ENCODE measurements at regions not wholly inside any gene's neighbourhood (a gene's known extent, or its start where the extent isn't known, plus 50 kb on each side); places are given as distances from the start of the nearest gene placed in this dataset.

DNA sequence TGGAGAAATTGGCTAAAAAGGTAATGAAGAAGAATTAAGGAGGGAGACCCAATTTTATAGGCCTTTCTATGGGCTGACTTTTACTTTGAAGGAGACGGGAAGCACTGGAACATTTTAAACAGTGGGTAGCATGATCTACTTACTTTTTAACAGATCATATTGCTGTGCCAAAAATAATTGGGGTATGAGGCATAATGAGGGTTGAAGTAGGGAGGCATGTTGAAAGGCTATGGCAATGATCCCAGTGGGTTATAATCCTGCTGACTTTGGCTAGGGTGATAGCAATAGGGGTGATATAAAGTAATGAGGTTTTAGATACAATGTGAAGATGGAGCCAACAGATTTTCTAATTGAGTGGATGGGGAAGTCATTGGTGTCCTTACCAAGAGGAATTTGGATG lies 73.2 kb downstream of the GPR37 start:
- Mint-ChIP-seq H3K9me3 (peaks cover 4% of the 10 kb centered on the region), H3K36me3 (ENCODE audit: low read depth) (no peaks in the 10 kb centered on the region), H3K4me3 (no peak overlapping the region), H3K27me3 (no peaks in the 10 kb centered on the region), H3K4me1 (no peaks in the 10 kb centered on the region), H3K27ac (no peak overlapping the region)
- no peak for ATAC-seq (replicated peaks)

- no peaks in the 10 kb centered on the region for H3K4me1 Mint-ChIP-seq
- H3K9me3 Mint-ChIP-seq, result peaks cover 4% of the 10 kb centered on the region
- H3K36me3 Mint-ChIP-seq (ENCODE audit: low read depth), result no peaks in the 10 kb centered on the region
- no peak for ATAC-seq (replicated peaks)
- no peak overlapping the region for H3K27ac Mint-ChIP-seq
- no peaks in the 10 kb centered on the region for H3K27me3 Mint-ChIP-seq
- H3K4me3 Mint-ChIP-seq, result no peak overlapping the region
Observed at GRCh38 chr7:124690840-124691239, 74.8 kb downstream of the GPR37 start.

DNA sequence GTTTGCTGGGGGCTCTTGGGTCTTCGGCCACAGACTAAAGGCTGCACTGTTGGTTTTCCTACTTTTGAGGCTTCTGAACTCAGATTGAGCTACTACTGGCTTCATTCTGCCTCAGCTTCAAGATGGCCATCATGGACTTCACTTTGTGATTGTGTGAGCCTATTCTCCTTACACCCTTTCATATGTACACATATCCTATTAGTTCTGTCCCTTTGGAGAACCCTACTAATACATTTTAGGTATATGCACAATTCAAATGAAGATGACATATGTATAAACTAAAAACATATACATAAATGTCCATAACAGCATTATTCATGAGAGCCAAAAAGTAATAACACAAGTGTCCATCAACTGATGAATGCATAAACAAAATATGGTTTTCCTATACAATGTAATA lies 75.7 kb downstream of the GPR37 start:
- no peak overlapping the region for H3K27ac Mint-ChIP-seq
- H3K9me3 Mint-ChIP-seq, result peaks cover 4% of the 10 kb centered on the region
- H3K36me3 Mint-ChIP-seq (ENCODE audit: low read depth), result no peaks in the 10 kb centered on the region
- no peak for ATAC-seq (replicated peaks)
- no peaks in the 10 kb centered on the region for H3K27me3 Mint-ChIP-seq
- H3K4me1 Mint-ChIP-seq, result no peaks in the 10 kb centered on the region
- H3K4me3 Mint-ChIP-seq, result no peak overlapping the region

DNA sequence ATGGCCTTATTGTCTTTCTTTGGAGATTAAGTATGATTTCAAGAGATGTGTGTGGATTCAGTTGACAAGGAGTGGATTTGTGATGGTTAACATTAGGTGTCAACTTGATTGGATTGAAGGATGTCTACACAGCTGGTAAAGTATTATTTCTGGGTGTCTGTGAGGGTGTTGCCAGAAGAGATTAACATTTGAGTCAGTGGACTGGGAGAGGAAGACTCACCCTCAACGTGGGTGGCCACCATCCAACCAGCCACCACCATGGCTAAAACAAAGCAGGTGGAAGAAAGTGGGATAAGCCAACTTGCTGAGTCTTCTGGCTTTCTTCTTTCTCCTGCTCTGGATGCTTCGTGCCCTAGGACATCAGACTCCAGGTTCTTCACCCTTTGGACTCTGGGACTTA lies 76.1 kb downstream of the GPR37 start:
- Mint-ChIP-seq H3K27ac (no peak overlapping the region), H3K9me3 (peaks cover 4% of the 10 kb centered on the region), H3K4me3 (no peak overlapping the region), H3K27me3 (no peaks in the 10 kb centered on the region), H3K36me3 (ENCODE audit: low read depth) (no peaks in the 10 kb centered on the region), H3K4me1 (no peaks in the 10 kb centered on the region)
- no peak for ATAC-seq (replicated peaks)

- Mint-ChIP-seq H3K27me3 (no peaks in the 10 kb centered on the region), H3K9me3 (no peaks in the 10 kb centered on the region), H3K4me1 (no peaks in the 10 kb centered on the region), H3K4me3 (no peak overlapping the region), H3K27ac (no peak overlapping the region), H3K36me3 (ENCODE audit: low read depth) (no peaks in the 10 kb centered on the region)
- no peak for ATAC-seq (replicated peaks)
Observed at GRCh38 chr7:124688991-124689390, 76.6 kb downstream of the GPR37 start.

GRCh38 chr7:124686543-124687171 lies 78.9 kb downstream of the GPR37 start:
- no peaks in the 10 kb centered on the region for H3K27me3 Mint-ChIP-seq
- ATAC-seq (replicated peaks), result no peak
- H3K4me1 Mint-ChIP-seq, result no peaks in the 10 kb centered on the region
- no peaks in the 10 kb centered on the region for H3K36me3 Mint-ChIP-seq (ENCODE audit: low read depth)
- no peaks in the 10 kb centered on the region for H3K9me3 Mint-ChIP-seq
- H3K27ac Mint-ChIP-seq, result no peak overlapping the region
- no peak overlapping the region for H3K4me3 Mint-ChIP-seq

GRCh38 chr7:124681946-124682345 lies 83.6 kb downstream of the GPR37 start:
- Mint-ChIP-seq H3K9me3 (no peaks in the 10 kb centered on the region), H3K4me1 (no peaks in the 10 kb centered on the region), H3K36me3 (ENCODE audit: low read depth) (no peaks in the 10 kb centered on the region), H3K4me3 (no peak overlapping the region), H3K27me3 (no peaks in the 10 kb centered on the region), H3K27ac (no peak overlapping the region)
- ATAC-seq (replicated peaks), result no peak

- H3K9me3 Mint-ChIP-seq, result no peaks in the 10 kb centered on the region
- no peaks in the 10 kb centered on the region for H3K27me3 Mint-ChIP-seq
- no peak overlapping the region for H3K4me3 Mint-ChIP-seq
- H3K27ac Mint-ChIP-seq, result no peak overlapping the region
- H3K36me3 Mint-ChIP-seq (ENCODE audit: low read depth), result no peaks in the 10 kb centered on the region
- no peak for ATAC-seq (replicated peaks)
- no peaks in the 10 kb centered on the region for H3K4me1 Mint-ChIP-seq
Observed at GRCh38 chr7:124680304-124680703, 85.3 kb downstream of the GPR37 start.

DNA sequence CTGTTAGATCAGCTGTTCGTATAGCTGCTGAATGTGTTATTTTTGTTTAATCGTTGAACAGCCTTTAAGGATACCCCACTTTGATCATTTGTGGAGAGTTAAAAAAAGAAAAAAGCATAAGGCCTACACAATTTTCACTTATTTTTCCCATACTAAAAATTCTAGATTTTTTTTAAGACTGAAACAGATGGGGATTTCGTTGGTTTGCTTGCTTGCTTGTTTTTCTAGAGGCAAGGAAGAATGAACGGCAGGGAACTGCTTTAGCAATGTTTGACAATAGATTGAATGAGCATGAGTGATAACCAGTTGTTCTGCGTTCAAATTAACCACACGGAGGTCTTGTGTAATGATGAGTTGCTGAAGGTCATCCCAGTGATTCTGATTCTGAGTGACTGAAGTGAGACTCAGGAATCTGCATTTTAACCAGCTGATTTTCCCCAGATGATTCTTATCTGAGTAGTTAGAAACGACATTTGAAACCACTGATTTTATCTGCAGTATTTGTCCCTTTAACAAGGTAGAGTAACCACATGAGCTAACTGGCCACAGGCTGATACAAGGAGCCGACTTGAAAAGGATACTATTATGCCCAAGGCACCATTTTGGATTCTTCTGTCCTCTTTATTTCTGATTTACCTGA lies 85.9 kb downstream of the GPR37 start:
- Mint-ChIP-seq H3K36me3 (ENCODE audit: low read depth) (no peaks in the 10 kb centered on the region), H3K27me3 (no peaks in the 10 kb centered on the region), H3K9me3 (no peaks in the 10 kb centered on the region), H3K4me1 (no peaks in the 10 kb centered on the region), H3K4me3 (no peak overlapping the region), H3K27ac (no peak overlapping the region)
- no peak for ATAC-seq (replicated peaks)

DNA sequence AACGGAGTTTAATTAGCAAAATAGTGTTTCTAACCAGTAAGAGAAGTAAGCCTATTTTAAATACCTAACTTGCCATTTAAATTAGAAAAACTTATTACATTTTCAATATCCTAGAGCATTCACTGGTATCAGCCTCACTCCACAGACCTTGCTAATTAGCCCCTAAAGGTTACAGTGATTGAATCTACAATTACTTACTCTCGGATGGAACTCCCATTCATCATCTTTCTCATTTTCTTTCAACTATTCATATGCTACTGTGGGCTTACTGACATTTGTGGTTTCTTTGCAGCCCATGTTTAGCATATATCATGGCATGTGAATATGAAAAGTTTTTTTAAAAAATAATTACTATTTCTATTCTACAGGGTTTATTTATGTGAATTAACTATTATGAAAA lies 86.4 kb downstream of the GPR37 start:
- Mint-ChIP-seq H3K4me3 (no peak overlapping the region), H3K27me3 (no peaks in the 10 kb centered on the region), H3K9me3 (no peaks in the 10 kb centered on the region), H3K36me3 (ENCODE audit: low read depth) (no peaks in the 10 kb centered on the region), H3K4me1 (no peaks in the 10 kb centered on the region), H3K27ac (no peak overlapping the region)
- no peak for ATAC-seq (replicated peaks)

- H3K9me3 Mint-ChIP-seq, result no peaks in the 10 kb centered on the region
- no peak overlapping the region for H3K27ac Mint-ChIP-seq
- H3K4me1 Mint-ChIP-seq, result no peaks in the 10 kb centered on the region
- H3K4me3 Mint-ChIP-seq, result no peak overlapping the region
- ATAC-seq (replicated peaks), result no peak
- no peaks in the 10 kb centered on the region for H3K36me3 Mint-ChIP-seq (ENCODE audit: low read depth)
- H3K27me3 Mint-ChIP-seq, result no peaks in the 10 kb centered on the region
Observed at GRCh38 chr7:124674451-124674850, 91.1 kb downstream of the GPR37 start.

- Mint-ChIP-seq H3K4me1 (no peaks in the 10 kb centered on the region), H3K27me3 (no peaks in the 10 kb centered on the region), H3K27ac (no peak overlapping the region), H3K4me3 (no peak overlapping the region), H3K36me3 (ENCODE audit: low read depth) (no peaks in the 10 kb centered on the region), H3K9me3 (no peaks in the 10 kb centered on the region)
- no peak for ATAC-seq (replicated peaks)
Observed at GRCh38 chr7:124672011-124672410, 93.6 kb downstream of the GPR37 start.

DNA sequence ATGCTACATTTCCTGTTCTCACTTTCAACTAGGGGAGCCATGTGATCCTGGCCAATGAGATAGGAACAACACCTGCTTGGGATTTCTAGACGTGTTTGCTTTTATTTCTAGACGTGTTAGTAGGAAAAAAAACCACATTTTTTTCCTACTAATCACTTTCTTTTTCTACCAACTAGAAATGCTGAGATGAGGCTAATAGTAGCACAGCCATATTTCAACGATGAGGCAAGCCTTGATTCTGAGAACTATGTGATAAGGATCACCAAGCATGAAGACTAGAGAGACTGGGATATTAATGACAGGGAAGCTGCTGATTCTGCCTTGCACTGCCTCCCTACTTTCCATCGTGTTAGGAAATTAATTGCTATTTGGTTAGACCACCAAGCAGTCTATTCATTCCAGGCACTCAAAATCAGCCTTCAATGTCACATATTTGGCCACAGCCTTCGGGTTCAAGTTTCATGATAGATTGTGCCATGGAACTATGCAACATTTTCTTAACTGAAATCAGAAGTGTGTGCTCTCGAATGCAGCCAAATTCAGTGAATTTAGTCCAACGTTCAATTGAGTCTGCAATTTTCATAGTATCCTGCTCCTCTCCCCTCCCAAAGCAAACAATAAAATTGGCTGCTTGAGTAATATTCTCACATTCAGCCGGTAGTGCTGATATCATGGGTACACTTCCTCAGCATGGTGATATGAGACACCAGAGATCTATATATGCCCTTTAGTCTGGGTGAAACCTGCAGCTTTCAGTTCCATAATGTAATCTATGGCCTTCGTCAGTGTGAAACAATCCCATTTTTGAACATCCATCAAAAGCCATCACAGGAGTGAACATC lies 98.1 kb downstream of the GPR37 start:
- no peak overlapping the region for H3K27ac Mint-ChIP-seq
- H3K9me3 Mint-ChIP-seq, result no peaks in the 10 kb centered on the region
- no peak for ATAC-seq (replicated peaks)
- H3K27me3 Mint-ChIP-seq, result peaks cover 3% of the 10 kb centered on the region
- H3K4me3 Mint-ChIP-seq, result no peak overlapping the region
- no peaks in the 10 kb centered on the region for H3K4me1 Mint-ChIP-seq
- no peaks in the 10 kb centered on the region for H3K36me3 Mint-ChIP-seq (ENCODE audit: low read depth)

DNA sequence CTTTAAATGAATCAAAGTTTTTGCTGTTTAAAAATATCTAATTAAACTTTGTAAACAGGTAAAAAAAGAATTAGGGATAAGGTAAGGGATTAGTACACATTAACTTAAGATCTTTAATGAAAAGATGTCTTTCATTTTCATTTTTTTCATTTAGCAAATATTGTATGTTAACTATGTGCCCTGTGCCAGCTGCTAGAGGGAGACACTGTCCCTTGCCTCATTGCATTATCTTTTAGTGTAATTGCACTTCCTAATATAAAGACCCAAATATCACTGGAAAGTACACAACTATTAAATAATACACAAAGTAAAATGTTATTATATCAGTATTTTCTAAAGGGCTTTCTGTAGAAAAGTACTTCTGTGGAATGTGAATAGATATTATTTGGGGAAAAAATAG lies 102.7 kb downstream of the GPR37 start:
- ATAC-seq (replicated peaks), result no peak
- H3K4me3 Mint-ChIP-seq, result no peak overlapping the region
- peaks cover 3% of the 10 kb centered on the region for H3K27me3 Mint-ChIP-seq
- H3K27ac Mint-ChIP-seq, result no peak overlapping the region
- no peaks in the 10 kb centered on the region for H3K36me3 Mint-ChIP-seq (ENCODE audit: low read depth)
- H3K4me1 Mint-ChIP-seq, result no peaks in the 10 kb centered on the region
- no peaks in the 10 kb centered on the region for H3K9me3 Mint-ChIP-seq

GRCh38 chr7:124662372-124662771 lies 103.2 kb downstream of the GPR37 start:
- Mint-ChIP-seq H3K36me3 (ENCODE audit: low read depth) (no peaks in the 10 kb centered on the region), H3K4me1 (no peaks in the 10 kb centered on the region), H3K27ac (no peak overlapping the region), H3K9me3 (no peaks in the 10 kb centered on the region), H3K4me3 (no peak overlapping the region), H3K27me3 (peaks cover 3% of the 10 kb centered on the region)
- no peak for ATAC-seq (replicated peaks)

Measured in activated T-helper 17 cell treated with anti-CD3 and anti-CD28 coated beads, Interleukin-2, amount 50 U/mL, for 72 hours (primary cell).